ENCODE measurements at regions not wholly inside any gene's neighbourhood (a gene's known extent, or its start where the extent isn't known, plus 50 kb on each side); places are given as distances from the start of the nearest gene placed in this dataset.
"Not testable (repeated sequence)": the region's sequence is repeated elsewhere in the genome, so short reads cannot be mapped to it uniquely, and the experiment has no call there.

DNA sequence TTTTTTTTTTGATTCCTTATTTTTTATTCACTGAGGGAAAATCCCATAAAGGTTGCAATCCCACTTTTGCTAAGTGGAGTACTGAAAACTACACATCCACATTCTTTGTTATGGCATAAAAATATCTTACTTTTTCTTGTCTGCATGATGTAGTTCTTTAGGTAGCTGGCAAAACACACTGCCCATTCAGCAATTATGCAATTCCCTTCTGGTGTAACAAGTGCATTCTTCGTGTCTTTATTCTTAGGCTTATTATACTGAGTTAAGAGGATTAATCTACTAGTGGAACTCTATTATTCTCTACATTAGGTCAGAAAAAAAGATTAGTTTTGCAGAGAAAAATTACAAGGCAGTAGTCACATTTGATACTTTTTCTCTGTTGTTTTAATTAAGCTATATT lies 403.8 kb upstream of the GBE1 start:
- no peak for DNase-seq (ENCODE audit: low read depth)

DNA sequence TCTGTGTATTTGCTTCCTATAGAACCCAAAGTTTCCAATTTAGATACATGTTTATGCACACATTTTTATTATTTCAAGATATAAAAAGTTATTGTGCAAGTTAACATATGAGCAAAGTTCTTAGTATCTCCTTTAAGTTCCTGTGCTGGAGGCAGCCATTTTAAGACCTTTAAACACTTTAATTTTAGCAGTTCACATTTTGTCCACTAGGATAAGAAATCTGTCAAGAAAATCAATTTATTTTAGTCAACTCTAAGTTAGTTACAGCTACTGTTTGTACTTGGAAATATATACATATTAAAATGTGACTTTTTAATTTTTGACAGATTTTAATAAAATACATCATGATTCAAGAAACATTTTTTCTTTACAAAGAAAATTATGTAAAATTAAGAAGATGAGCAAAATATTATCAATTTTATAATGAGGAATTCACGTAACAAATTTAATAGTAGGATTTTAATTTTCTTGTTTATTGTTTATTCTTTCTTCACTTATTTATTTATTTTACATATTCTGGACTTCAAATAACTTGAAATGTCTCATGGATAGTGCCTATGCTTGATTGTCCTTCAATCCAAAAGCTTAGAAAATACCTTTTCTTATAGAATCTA lies 402.6 kb upstream of the GBE1 start:
- peak; percentile 1 for DNase-seq (ENCODE audit: low read depth)

DNA sequence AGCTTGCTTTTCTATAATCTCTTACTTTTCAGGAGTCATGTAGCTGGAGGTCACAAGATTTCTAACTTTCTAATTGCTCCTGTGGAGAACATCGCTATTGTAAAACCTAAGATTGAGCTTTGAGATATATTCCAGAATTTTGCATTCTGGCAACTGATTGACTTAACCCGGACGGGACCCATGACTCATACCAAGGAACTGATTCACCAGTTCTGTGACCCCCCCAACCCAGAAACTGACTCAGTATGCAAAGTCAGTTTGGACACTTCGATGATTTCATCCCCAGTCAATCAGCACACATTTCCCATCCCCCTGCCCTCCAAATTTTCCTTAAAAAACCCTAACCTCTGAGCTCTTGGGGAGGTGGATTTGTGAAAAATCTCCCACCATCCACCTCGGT lies 396.5 kb upstream of the GBE1 start:
- peak; percentile 47 for DNase-seq (ENCODE audit: low read depth)

DNA sequence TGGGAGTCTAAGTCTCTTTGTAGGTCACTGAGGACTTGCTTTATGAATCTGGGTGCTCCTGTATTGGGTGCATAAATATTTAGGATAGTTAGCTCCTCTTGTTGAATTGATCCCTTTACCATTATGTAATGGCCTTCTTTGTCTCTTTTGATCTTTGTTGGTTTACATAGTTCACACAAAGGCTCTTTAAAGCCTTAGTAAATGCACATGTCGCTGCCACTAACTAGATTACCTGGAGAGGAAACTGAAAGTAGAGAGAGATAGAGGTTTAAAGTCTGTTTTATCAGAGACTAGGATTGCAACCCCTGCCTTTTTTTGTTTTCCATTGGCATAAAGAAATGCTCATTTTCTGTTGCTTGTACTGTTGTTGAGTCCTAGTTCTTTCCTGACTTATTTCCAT lies 392.4 kb upstream of the GBE1 start:
- DNase-seq (ENCODE audit: low read depth) = not testable (repeated sequence)

DNA sequence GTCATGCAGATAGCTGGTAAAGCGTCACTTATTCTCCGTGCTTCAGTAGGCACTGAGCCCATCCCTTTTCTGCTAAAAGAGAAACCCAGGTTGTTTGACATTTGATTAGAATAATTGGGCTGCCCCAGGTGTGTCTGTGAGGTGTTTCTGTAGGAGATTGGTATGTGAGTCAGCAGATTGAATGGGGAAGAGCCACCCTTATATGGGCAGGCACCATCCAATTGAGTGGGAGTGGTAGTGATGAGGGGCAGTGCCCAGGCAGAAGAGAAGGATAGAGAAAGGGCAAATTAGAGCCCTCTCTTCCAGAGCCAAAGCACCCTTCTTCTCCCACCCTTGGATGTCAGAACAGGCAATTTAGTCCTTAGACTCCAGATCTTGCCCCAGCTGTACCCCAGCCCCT lies 384.3 kb upstream of the GBE1 start:
- no peak for DNase-seq (ENCODE audit: low read depth)

DNA sequence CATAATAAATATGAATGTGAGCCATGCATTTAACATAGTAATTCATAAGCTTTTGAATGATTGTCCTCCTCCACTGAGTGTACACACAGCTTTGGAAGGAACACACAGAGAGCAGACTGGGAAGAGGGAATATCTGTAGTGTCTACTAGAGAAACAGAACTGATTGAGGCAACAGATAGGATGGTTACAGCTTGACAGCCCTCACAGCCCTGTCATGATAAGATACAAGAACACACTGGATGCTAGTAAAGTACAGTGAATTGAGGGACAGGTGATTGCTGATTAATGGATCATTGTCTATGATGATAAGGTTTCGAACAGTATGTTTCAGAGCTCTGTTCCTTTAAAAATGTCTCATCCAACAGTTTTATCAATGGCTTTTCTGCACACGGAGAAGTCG lies 383.4 kb upstream of the GBE1 start:
- DNase-seq (ENCODE audit: low read depth) = no peak

DNA sequence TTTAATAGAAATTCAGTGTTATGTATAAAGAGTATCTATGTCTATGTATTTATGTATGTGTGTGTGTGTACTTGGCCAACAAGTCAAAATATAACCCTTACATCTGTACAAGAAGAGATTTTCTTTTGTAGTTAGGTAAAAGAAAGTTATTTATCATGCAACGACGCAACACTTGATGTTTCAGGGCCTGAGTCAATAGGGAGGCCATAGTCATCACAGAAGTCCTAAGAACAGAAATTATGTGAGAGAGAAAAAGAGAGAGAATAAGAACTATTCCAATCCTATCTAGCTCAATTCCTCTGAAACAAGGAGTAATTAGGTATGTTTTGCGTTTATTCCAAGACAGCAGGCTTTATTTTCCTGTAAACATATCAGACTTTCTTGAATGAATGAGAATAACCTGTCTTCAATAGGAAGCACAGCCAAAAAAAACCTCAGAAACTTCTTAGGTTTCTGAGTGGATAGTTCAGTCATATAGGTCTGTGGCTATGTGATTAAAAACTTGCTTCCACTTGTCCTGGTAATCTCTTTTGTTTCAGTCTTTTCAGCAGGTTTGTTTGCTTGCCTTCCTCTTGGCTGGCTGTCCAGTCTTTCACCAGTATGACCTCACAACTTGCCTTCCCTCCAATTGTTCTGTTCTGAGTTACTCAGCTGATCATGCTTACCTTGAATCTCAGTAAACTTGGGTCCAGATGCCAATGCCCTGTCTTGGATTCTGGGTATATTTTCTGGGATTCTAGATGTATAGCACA lies 382.4 kb upstream of the GBE1 start:
- DNase-seq (ENCODE audit: low read depth) = no peak

DNA sequence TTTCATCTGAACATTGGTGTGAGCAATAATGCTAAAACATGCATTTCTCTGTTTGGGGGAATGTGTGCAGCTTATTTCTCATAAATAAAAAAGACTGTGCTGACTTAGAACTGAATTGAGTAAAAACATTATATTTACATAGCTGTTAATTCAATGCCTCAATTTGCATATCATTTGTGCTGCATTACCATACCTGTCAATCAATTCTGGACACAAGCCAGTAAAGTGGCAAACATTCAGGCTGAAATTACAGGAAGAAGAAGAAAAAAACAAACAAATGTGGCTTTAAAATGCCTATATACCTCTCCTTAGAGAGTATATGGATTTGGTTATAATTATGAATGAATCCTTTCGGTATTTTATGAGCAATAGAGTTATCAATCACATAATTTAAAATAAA lies 380.1 kb upstream of the GBE1 start:
- no peak for DNase-seq (ENCODE audit: low read depth)

DNA sequence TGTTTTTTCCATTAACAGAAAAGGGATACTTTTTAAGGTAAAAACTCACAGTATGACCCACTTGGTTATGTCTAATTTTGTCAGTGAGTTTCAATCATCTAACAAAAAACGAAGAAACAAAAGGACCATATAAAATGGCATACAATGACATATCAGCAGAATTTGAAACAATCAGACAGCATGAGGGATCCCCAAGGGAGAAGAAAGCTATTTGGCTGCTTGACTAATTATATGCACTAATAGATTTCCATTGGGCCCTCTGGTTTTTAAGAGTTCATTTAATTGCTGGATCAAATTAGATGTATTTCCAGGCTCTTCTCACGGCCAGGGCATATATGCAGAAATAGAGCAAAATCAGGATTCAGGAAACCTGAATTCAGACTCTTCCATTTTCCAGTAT lies 376.4 kb upstream of the GBE1 start:
- DNase-seq (ENCODE audit: low read depth) = no peak

DNA sequence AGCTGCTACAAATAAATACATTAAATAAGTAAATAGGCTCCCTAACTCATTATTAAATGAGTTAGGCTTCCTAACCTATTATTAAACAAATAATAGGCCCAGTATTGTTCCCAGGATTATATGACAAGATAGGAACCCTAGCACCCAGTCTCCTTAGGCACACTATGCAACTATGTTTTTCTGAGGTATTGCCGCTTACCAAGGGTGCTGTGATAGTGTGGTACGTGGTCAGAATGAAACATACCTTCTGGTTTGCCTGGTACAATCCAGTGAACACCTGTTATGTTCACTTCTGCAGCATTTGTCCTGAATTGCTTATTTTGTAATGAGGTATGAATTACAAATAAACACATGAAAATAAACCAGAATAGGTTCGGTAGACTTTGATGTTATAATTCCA lies 375.6 kb upstream of the GBE1 start:
- no peak for DNase-seq (ENCODE audit: low read depth)

DNA sequence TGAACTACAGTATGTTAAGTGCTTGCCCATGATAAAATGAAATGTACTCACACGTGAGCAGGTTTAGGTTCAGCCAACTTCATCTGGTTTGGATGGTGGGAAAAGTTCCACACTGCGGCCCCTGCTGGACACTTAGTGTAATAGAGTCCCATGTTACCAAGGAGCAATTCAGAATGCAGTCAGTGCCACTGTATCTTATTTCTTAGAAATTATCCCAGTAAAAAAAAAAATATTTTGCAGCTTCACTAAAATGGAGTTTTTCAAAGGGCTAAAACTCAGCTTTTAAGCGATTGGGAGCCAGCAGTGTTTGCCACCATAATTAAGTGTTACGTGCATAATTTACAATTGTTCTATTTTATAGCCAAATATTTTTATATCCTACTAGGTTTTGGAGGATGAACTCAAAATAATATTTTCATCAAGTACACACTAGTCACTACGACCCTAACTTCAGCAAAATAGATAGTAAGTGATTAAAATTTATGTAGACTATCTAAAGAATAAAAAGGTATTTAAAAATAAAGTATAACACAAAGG lies 371.7 kb upstream of the GBE1 start:
- DNase-seq (ENCODE audit: low read depth) = peak; percentile 61

DNA sequence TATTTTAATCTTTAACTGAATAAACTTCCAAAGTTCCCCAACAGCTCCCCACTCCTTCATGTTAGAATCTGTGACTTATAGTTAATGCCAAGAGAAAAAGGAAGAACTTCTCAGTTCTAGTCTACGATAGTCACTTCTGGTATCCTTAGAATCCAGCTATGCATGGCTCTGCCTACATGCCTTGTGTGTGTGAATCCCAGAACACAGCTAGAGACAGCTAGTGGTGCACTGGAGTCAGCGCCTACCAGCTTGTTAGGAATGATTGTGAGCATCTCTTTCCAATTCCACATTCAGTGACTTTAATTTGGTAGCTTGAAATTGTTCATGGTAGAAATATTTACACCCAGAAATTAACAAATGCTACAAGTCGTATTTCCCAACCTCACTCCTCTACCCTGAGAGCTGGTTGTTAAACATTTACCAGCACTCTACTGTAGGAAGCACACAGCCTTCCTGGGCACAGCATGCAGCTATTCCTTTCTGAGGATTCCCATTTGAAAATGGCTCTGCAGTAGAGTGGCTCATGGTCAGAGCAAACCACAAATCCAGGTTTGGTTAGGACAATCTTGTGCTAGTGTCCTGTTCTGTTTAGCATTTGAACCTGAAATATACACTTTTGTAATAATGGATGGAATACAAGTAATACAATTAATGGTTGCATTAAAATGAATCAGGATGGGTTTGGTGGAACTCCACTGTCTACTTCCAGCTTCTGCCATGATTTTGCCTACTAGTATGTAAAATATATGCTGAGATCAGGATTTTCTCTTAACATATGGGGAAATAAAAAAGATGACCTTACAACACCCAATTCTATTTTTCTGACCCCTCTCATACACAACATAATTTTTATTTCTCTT lies 371.0 kb upstream of the GBE1 start:
- DNase-seq (ENCODE audit: low read depth) = no peak

DNA sequence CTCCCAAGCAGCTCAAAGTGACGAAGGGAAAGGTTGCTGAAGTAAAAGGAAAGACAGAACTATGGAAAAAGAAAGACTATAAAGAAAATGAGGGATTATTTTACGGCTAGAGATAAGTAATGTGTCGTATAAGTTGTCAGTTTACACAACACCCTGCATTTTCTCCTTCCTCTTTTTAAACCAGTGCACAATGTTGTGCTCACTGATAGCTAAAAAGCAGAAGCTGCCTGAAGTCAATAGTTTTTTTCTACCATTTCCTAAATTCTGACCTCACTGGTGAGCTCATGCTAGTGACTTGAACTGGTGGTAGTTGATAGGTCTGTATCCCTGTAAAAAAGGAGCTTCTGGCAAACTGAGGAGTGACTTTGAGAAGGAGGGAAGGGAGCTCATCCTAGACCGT lies 368.6 kb upstream of the GBE1 start:
- DNase-seq (ENCODE audit: low read depth) = no peak

DNA sequence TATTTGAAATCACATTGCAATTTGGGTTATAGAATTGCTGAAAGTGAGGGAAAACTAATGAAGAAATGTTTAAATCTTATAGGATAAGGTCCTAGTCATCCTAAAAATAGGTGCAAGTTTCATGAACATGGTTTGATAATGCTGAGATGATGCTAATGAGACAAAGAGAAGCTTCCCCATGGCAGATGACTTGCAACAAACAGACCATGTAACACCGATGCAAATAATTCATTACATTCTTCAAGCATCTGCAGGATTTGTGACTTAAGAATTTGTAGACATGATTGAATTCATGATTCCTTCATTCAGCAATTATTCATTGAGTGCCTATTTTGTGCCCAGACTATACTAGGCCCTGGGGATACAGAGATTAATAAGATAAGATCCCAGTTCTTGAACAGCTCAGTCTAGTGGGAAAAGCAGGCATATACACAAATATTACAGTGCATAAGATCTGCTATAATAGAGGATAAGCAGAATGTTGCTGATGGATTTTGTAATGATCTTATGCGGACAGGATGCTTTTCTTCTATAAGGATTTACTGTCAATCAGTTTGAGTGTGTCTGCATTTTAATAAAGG lies 367.9 kb upstream of the GBE1 start:
- DNase-seq (ENCODE audit: low read depth) = no peak

DNA sequence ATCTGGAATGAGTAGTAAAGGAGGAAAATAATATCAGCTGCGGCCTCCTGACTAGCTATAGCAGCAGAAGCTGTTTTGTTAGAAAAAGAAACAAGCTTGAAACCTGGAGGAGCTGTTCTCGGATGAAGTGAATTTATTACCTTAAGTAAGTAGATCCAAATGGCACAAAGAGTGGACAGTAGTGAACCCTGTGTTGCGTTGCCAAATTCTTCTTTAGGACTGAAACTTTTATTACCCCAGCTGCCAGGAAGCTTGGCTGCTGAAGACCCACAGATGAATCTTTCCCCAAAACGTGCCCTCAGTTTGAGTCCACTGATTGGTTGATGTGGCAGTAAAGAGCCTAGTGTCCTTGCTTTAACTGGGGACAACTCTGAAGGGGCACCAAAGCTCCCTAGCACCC lies 366.8 kb upstream of the GBE1 start:
- no peak for DNase-seq (ENCODE audit: low read depth)

DNA sequence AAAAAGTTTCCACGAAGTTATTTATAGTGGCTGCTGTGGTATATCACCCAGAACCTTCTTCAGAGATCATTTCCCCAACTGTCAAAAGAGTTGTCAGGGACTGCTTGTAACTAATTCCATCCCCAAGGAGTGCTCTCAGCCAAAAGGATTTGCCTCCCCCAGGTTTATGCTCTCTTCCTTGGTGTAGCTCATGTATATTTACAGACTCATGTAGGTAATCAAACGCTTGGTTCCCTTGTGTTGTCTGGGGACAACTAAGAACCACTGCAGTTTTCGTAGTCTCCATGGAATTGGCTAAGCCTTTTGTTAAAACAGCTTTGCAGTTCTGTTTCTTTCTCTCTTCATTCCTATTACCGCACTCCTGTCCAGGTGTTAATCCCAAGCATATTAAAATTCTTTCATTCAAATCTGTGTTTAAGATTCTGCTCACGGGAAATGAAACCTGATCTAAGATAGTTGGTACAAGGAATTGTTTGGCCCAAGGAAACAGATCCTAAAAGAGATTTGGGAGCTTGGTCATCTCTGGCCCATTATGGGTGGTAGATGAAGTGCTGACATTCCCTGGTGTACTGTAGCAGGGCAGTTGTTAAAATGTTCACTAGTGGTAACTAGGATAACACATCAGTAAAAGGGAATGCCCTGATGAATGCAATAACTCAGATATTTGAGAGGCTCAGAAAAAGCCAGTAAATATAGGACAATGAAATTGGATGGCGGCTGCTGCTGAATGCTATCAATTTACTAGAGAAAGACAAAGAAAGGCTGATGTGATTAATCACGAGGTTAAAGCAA lies 361.3 kb upstream of the GBE1 start:
- no peak for DNase-seq (ENCODE audit: low read depth)

DNA sequence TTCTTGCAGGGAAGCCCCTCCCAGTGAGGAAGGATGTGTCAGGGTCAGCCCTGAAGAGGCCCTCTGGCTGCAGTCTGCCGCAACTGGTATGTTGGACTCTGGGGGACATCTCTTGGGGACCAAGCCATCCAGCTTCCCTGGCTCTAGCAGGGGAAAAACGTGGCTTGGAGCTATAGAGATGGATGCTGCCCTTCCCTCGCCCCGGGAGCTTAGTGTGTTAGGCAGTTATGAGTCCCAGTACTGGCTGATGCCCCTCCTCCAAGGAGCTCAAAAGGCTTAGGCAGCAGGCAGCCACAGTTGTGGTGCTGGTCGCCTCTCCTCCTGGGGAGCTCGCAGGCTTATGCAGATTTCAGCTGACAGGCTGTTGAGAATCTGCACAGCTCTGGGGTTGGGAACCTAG lies 353.1 kb upstream of the GBE1 start:
- no peak for DNase-seq (ENCODE audit: low read depth)

DNA sequence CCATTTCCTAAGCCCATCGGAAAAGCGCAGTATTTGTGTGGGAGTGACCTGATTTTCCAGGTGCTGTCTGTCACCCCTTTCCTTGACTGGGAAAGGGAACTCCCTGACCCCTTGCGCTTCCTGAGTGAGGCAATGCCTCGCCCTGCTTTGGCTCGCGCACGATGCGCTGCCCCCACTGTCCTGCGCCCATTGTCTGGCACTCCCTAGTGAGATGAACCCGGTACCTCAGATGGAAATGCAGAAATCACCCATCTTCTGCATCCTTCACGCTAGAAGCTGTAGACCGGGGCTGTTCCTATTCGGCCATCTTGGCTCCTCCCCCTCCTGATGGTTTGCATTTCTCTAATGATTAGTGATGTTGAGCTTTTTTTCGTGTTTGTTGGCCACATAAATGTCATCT lies 349.3 kb upstream of the GBE1 start:
- DNase-seq (ENCODE audit: low read depth) = not testable (repeated sequence)

DNA sequence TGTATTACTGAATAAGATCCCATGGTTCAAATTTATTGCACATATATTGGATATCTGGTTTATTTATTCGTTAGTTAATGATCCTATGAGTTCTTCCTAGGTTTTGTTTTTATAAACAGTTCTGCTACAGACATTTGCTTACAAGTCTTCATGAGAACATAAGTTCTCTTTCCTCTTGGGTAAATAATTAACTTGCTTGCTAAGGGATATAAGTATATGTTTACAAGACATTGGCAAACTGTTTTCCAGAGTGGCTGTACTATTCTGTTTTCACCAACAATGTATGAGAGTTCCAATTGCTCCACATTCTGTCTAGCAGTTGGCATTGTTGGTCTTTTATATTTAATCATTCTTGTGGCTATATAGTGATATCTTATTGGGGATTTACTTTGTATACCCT lies 341.8 kb upstream of the GBE1 start:
- DNase-seq (ENCODE audit: low read depth) = no peak

DNA sequence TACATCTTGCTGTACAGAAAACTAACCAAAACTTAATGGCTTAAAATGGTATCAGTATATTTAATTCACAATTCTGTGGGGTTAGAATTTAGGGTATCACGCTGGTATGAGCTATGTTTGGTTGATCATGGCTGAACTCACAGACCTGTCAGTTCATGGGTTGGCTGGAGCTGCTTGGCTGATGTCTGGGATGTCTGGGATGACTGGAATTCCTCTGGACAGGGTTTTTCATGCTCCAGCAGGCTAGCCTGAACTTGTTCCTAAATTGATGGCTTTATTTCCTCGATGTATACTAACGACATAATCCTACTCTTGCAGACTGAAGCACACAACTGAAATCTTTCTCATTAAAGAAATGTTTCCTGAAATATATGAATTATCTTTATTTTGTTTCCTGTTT lies 338.9 kb upstream of the GBE1 start:
- peak; percentile 29 for DNase-seq (ENCODE audit: low read depth)

DNA sequence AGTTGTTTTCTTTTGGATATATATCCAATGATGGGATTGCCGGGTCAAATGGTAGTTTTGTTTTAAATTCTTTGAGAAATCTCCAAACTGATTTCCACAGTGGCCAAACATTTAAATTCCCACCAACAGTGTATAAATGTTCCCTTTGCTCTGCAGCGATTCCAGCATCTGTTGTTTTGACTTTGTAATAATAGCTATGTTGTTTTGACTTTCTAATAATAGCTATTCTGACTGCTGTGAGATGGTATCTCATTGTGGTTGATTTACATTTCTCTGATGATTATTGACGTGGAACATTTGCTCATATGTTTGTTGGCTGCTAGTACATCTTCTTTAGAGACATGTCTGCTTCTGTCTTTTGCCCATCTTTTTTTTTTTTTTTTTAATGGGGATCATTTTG lies 332.2 kb upstream of the GBE1 start:
- DNase-seq (ENCODE audit: low read depth) = peak; percentile 1

DNA sequence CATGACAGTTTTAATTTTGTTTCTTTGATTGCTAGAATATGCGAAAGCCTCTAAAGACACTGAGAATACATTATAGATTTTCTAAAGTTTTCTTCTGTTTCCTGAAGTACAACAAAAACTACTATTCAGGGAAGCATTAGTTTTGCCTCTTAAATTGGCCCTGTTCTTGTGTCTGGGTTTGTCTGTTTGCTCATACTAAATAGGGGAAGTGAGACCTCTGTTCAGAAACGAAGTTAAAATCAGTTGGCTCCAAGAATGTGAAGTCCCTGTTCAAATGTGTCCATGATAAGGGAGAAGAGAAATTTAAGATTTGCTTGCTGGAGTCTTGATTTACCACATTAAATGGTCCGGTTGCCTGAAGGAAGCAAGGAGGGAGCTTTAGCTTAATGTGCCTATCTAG lies 327.3 kb upstream of the GBE1 start:
- DNase-seq (ENCODE audit: low read depth) = no peak
